ENCODE measurements at regions not wholly inside any gene's neighbourhood (a gene's known extent, or its start where the extent isn't known, plus 50 kb on each side); places are given as distances from the start of the nearest gene placed in this dataset.

GRCh38 chr4:152014280-152014679 lies 253.5 kb upstream of the GATB start:
- DNase-seq: no peak

- DNase-seq: no peak
These were observed 250.7 kb upstream of the GATB start for GRCh38 chr4:152011469-152011868.

GRCh38 chr4:152010710-152011079 lies 249.9 kb upstream of the GATB start:
- no peak for DNase-seq

GRCh38 chr4:152009983-152010709 lies 249.3 kb upstream of the GATB start:
- DNase-seq: no peak

- no peak for DNase-seq
These were observed 248.3 kb upstream of the GATB start for GRCh38 chr4:152009031-152009670.

GRCh38 chr4:152007111-152007510 lies 246.3 kb upstream of the GATB start:
- no peak for DNase-seq

GRCh38 chr4:152004801-152005200 lies 244.0 kb upstream of the GATB start:
- no peak for DNase-seq

GRCh38 chr4:152000518-152000917 lies 239.7 kb upstream of the GATB start:
- no peak for DNase-seq

- no peak for DNase-seq
These were observed 237.9 kb upstream of the GATB start for GRCh38 chr4:151998723-151999122.

- DNase-seq: no peak
These were observed 236.7 kb upstream of the GATB start for GRCh38 chr4:151997461-151997860.

- DNase-seq: no peak
These were observed 233.6 kb upstream of the GATB start for GRCh38 chr4:151994429-151994828.

GRCh38 chr4:151993521-151993920 lies 232.7 kb upstream of the GATB start:
- DNase-seq: no peak

- DNase-seq: no peak
These were observed 231.7 kb upstream of the GATB start for GRCh38 chr4:151992332-151993154.

- DNase-seq: no peak
These were observed 231.0 kb upstream of the GATB start for GRCh38 chr4:151991884-151992167.

GRCh38 chr4:151991001-151991883 lies 230.4 kb upstream of the GATB start:
- DNase-seq: no peak

- DNase-seq: no peak
These were observed 229.4 kb upstream of the GATB start for GRCh38 chr4:151990201-151990600.

- DNase-seq: no peak
These were observed 227.8 kb upstream of the GATB start for GRCh38 chr4:151988591-151988990.

GRCh38 chr4:151987606-151988005 lies 226.8 kb upstream of the GATB start:
- no peak for DNase-seq

GRCh38 chr4:151983854-151984253 lies 223.0 kb upstream of the GATB start:
- no peak for DNase-seq

GRCh38 chr4:151979819-151980218 lies 219.0 kb upstream of the GATB start:
- DNase-seq: no peak

- no peak for DNase-seq
These were observed 207.8 kb upstream of the GATB start for GRCh38 chr4:151968643-151969042.

- DNase-seq: no peak
These were observed 206.3 kb upstream of the GATB start for GRCh38 chr4:151967074-151967473.

- no peak for DNase-seq
These were observed 201.5 kb upstream of the GATB start for GRCh38 chr4:151962138-151962823.

Data from activated CD8-positive, alpha-beta memory T cell treated with anti-CD3 and anti-CD28 coated beads, Interleukin-2, amount 50 U/mL, for 48 hours (primary cell).